Fibroblast of the aortic adventitia (primary cell): ENCODE measurements at regions not wholly inside any gene's neighbourhood (a gene's known extent, or its start where the extent isn't known, plus 50 kb on each side); places are given as distances from the start of the nearest gene placed in this dataset.
"Not testable (repeated sequence)": the region's sequence is repeated elsewhere in the genome, so short reads cannot be mapped to it uniquely, and the experiment has no call there.

ENCODE experiments used
- DNase-seq: peaks from one replicate; pipeline ENCODE4 v3.0.0-alpha.2; 2010; ENCODE audit warnings: low read depth
- H3K4me3 ChIP-seq: 2 replicates; pipeline ENCODE4 v1.5.1; 2011; ENCODE audit warnings: low read depth, mild to moderate bottlenecking, control low read depth, low read length, moderate library complexity
- CTCF ChIP-seq: IDR thresholded peaks from 2 replicates; pipeline ENCODE4 v1.5.1; 2011; ENCODE audit warnings: mild to moderate bottlenecking, low read length, control low read depth, inconsistent platforms; ENCODE audit not compliant: insufficient read depth

- no peak for TF ChIP-seq CTCF
- no peak for DNase-seq
These were observed 79.0 kb upstream of the TMEM170B start for GRCh38 chr6:11458509-11458908.

GRCh38 chr6:11457422-11457821 lies 80.1 kb upstream of the TMEM170B start:
- not testable (repeated sequence) for H3K4me3 ChIP-seq

More at GRCh38 chr6:11458509-11458908, 79.0 kb upstream of the TMEM170B start:
- H3K4me3 ChIP-seq, result no peak overlapping the region

GRCh38 chr6:11452106-11452505 lies 85.4 kb upstream of the TMEM170B start:
- not testable (repeated sequence) for H3K4me3 ChIP-seq, DNase-seq

More at GRCh38 chr6:11457422-11457821, 80.1 kb upstream of the TMEM170B start:
- DNase-seq, result not testable (repeated sequence)

- H3K4me3 ChIP-seq, result no peak overlapping the region
- no peak for DNase-seq
- no peak for TF ChIP-seq CTCF
These were observed 87.5 kb upstream of the TMEM170B start for GRCh38 chr6:11450037-11450436.

- H3K4me3 ChIP-seq, result no peak overlapping the region
- no peak for DNase-seq
- TF ChIP-seq CTCF, result no peak
These were observed 88.1 kb upstream of the TMEM170B start for GRCh38 chr6:11449408-11449807.

- TF ChIP-seq CTCF, result no peak
- no peak for DNase-seq
- H3K4me3 ChIP-seq, result no peak overlapping the region
These were observed 89.5 kb upstream of the TMEM170B start for GRCh38 chr6:11448038-11448437.

- TF ChIP-seq CTCF, result no peak
- DNase-seq, result no peak
- no peak overlapping the region for H3K4me3 ChIP-seq
These were observed 90.3 kb upstream of the TMEM170B start for GRCh38 chr6:11447265-11447664.

- DNase-seq, result no peak
- no peak for TF ChIP-seq CTCF
- H3K4me3 ChIP-seq, result no peak overlapping the region
These were observed 92.4 kb upstream of the TMEM170B start for GRCh38 chr6:11445146-11445545.

- not testable (repeated sequence) for H3K4me3 ChIP-seq, DNase-seq
These were observed 94.4 kb upstream of the TMEM170B start for GRCh38 chr6:11443125-11443524.
